ENCODE measurements at regions not wholly inside any gene's neighbourhood (a gene's known extent, or its start where the extent isn't known, plus 50 kb on each side); places are given as distances from the start of the nearest gene placed in this dataset.

GRCh38 chr6:166720856-166721255 lies 93.8 kb upstream of the RPS6KA2 start:
- H3K36me3 Mint-ChIP-seq (ENCODE audit: low read depth) = no peaks in the 10 kb centered on the region
- no peaks in the 10 kb centered on the region for H3K9me3 Mint-ChIP-seq
- intact Hi-C loops (cut with micrococcal nuclease) = no loop called here
- H3K27ac Mint-ChIP-seq = no peak overlapping the region
- H3K27me3 Mint-ChIP-seq (ENCODE audit: low read depth) = no peaks in the 10 kb centered on the region
- H3K4me1 Mint-ChIP-seq (ENCODE audit: low read depth) = no peaks in the 10 kb centered on the region
- CTCF ChIA-PET = no interaction called here
- no peak for DNase-seq
- no peak overlapping the region for H3K4me3 Mint-ChIP-seq

GRCh38 chr6:166719019-166719418 lies 92.0 kb upstream of the RPS6KA2 start:
- H3K27me3 Mint-ChIP-seq (ENCODE audit: low read depth) = no peaks in the 10 kb centered on the region
- no peak for DNase-seq
- no peaks in the 10 kb centered on the region for H3K9me3 Mint-ChIP-seq
- CTCF ChIA-PET = no interaction called here
- H3K27ac Mint-ChIP-seq = no peak overlapping the region
- no peaks in the 10 kb centered on the region for H3K4me1 Mint-ChIP-seq (ENCODE audit: low read depth)
- H3K36me3 Mint-ChIP-seq (ENCODE audit: low read depth) = no peaks in the 10 kb centered on the region
- H3K4me3 Mint-ChIP-seq = no peak overlapping the region
- intact Hi-C loops (cut with micrococcal nuclease) = no loop called here

- H3K27me3 Mint-ChIP-seq (ENCODE audit: low read depth) = no peaks in the 10 kb centered on the region
- H3K36me3 Mint-ChIP-seq (ENCODE audit: low read depth) = no peaks in the 10 kb centered on the region
- H3K27ac Mint-ChIP-seq = no peak overlapping the region
- intact Hi-C loops (cut with micrococcal nuclease) = no loop called here
- H3K9me3 Mint-ChIP-seq = no peaks in the 10 kb centered on the region
- DNase-seq = no peak
- no peaks in the 10 kb centered on the region for H3K4me1 Mint-ChIP-seq (ENCODE audit: low read depth)
- CTCF ChIA-PET = no interaction called here
- no peak overlapping the region for H3K4me3 Mint-ChIP-seq
These were observed 91.5 kb upstream of the RPS6KA2 start for GRCh38 chr6:166718516-166718915.

- H3K27ac Mint-ChIP-seq = no peak overlapping the region
- H3K4me3 Mint-ChIP-seq = no peak overlapping the region
- intact Hi-C loops (cut with micrococcal nuclease) = no loop called here
- no peaks in the 10 kb centered on the region for H3K9me3 Mint-ChIP-seq
- H3K4me1 Mint-ChIP-seq (ENCODE audit: low read depth) = no peaks in the 10 kb centered on the region
- no peak for DNase-seq
- CTCF ChIA-PET = no interaction called here
- no peaks in the 10 kb centered on the region for H3K27me3 Mint-ChIP-seq (ENCODE audit: low read depth)
- H3K36me3 Mint-ChIP-seq (ENCODE audit: low read depth) = no peaks in the 10 kb centered on the region
These were observed 90.0 kb upstream of the RPS6KA2 start for GRCh38 chr6:166716910-166717617.

- DNase-seq = no peak
- no peak overlapping the region for H3K27ac Mint-ChIP-seq
- intact Hi-C loops (cut with micrococcal nuclease) = no loop called here
- H3K27me3 Mint-ChIP-seq (ENCODE audit: low read depth) = no peaks in the 10 kb centered on the region
- H3K36me3 Mint-ChIP-seq (ENCODE audit: low read depth) = no peaks in the 10 kb centered on the region
- CTCF ChIA-PET = interaction anchor here (0.9 kb wide), 1 partner anchor 52 kb away, joined by 3 read pairs; no protein-coding TSS in a partner anchor
- peaks cover 8% of the 10 kb centered on the region for H3K9me3 Mint-ChIP-seq
- no peak overlapping the region for H3K4me3 Mint-ChIP-seq
- no peaks in the 10 kb centered on the region for H3K4me1 Mint-ChIP-seq (ENCODE audit: low read depth)
These were observed 88.9 kb upstream of the RPS6KA2 start for GRCh38 chr6:166715992-166716391.

- H3K27ac Mint-ChIP-seq = no peak overlapping the region
- no peaks in the 10 kb centered on the region for H3K27me3 Mint-ChIP-seq (ENCODE audit: low read depth)
- H3K4me1 Mint-ChIP-seq (ENCODE audit: low read depth) = no peaks in the 10 kb centered on the region
- intact Hi-C loops (cut with micrococcal nuclease) = no loop called here
- CTCF ChIA-PET = no interaction called here
- DNase-seq = no peak
- H3K9me3 Mint-ChIP-seq = peaks cover 8% of the 10 kb centered on the region
- H3K36me3 Mint-ChIP-seq (ENCODE audit: low read depth) = no peaks in the 10 kb centered on the region
- no peak overlapping the region for H3K4me3 Mint-ChIP-seq
These were observed 88.0 kb upstream of the RPS6KA2 start for GRCh38 chr6:166715065-166715464.

GRCh38 chr6:166714581-166714980 lies 87.5 kb upstream of the RPS6KA2 start:
- DNase-seq = no peak
- Mint-ChIP-seq H3K4me1 (ENCODE audit: low read depth) (no peaks in the 10 kb centered on the region), H3K4me3 (no peak overlapping the region), H3K9me3 (peaks cover 8% of the 10 kb centered on the region), H3K27ac (no peak overlapping the region), H3K27me3 (ENCODE audit: low read depth) (no peaks in the 10 kb centered on the region), H3K36me3 (ENCODE audit: low read depth) (no peaks in the 10 kb centered on the region)
- intact Hi-C loops (cut with micrococcal nuclease) = no loop called here
- CTCF ChIA-PET = no interaction called here

GRCh38 chr6:166714187-166714510 lies 87.1 kb upstream of the RPS6KA2 start:
- CTCF ChIA-PET = no interaction called here
- H3K27ac Mint-ChIP-seq = no peak overlapping the region

GRCh38 chr6:166713434-166714186 lies 86.6 kb upstream of the RPS6KA2 start:
- H3K9me3 Mint-ChIP-seq = peaks cover 8% of the 10 kb centered on the region
- CTCF ChIA-PET = no interaction called here
- no peaks in the 10 kb centered on the region for H3K27me3 Mint-ChIP-seq (ENCODE audit: low read depth)
- H3K4me1 Mint-ChIP-seq (ENCODE audit: low read depth) = no peaks in the 10 kb centered on the region
- intact Hi-C loops (cut with micrococcal nuclease) = no loop called here
- no peak overlapping the region for H3K27ac Mint-ChIP-seq
- H3K36me3 Mint-ChIP-seq (ENCODE audit: low read depth) = no peaks in the 10 kb centered on the region
- no peak overlapping the region for H3K4me3 Mint-ChIP-seq
- DNase-seq = no peak

More at GRCh38 chr6:166714187-166714510, 87.1 kb upstream of the RPS6KA2 start:
- H3K27me3 Mint-ChIP-seq (ENCODE audit: low read depth) = no peaks in the 10 kb centered on the region
- H3K36me3 Mint-ChIP-seq (ENCODE audit: low read depth) = no peaks in the 10 kb centered on the region
- peaks cover 8% of the 10 kb centered on the region for H3K9me3 Mint-ChIP-seq
- no peak for DNase-seq
- no peaks in the 10 kb centered on the region for H3K4me1 Mint-ChIP-seq (ENCODE audit: low read depth)
- no peak overlapping the region for H3K4me3 Mint-ChIP-seq
- intact Hi-C loops (cut with micrococcal nuclease) = no loop called here

- Mint-ChIP-seq H3K36me3 (ENCODE audit: low read depth) (no peaks in the 10 kb centered on the region), H3K27me3 (ENCODE audit: low read depth) (no peaks in the 10 kb centered on the region), H3K4me3 (no peak overlapping the region), H3K4me1 (ENCODE audit: low read depth) (no peaks in the 10 kb centered on the region), H3K27ac (no peak overlapping the region), H3K9me3 (peaks cover 8% of the 10 kb centered on the region)
- intact Hi-C loops (cut with micrococcal nuclease) = no loop called here
- CTCF ChIA-PET = no interaction called here
- no peak for DNase-seq
These were observed 85.5 kb upstream of the RPS6KA2 start for GRCh38 chr6:166712286-166713228.

- no peak overlapping the region for H3K27ac Mint-ChIP-seq
- intact Hi-C loops (cut with micrococcal nuclease) = no loop called here
- DNase-seq = no peak
These were observed 83.0 kb upstream of the RPS6KA2 start for GRCh38 chr6:166710084-166710483.

GRCh38 chr6:166708460-166708859 lies 81.4 kb upstream of the RPS6KA2 start:
- Mint-ChIP-seq H3K36me3 (ENCODE audit: low read depth) (no peaks in the 10 kb centered on the region), H3K4me1 (ENCODE audit: low read depth) (peaks cover 7% of the 10 kb centered on the region), H3K4me3 (no peak overlapping the region), H3K27me3 (ENCODE audit: low read depth) (peaks cover 3% of the 10 kb centered on the region), H3K9me3 (peaks cover 8% of the 10 kb centered on the region), H3K27ac (no peak overlapping the region)
- CTCF ChIA-PET = interaction anchor here (1.0 to 1.1 kb wide), 2 partner anchors 23 to 66 kb away, joined by 3 to 4 read pairs; no protein-coding TSS in a partner anchor
- no peak for DNase-seq
- intact Hi-C loops (cut with micrococcal nuclease) = no loop called here

More at GRCh38 chr6:166710084-166710483, 83.0 kb upstream of the RPS6KA2 start:
- Mint-ChIP-seq H3K4me1 (ENCODE audit: low read depth) (peaks cover 7% of the 10 kb centered on the region), H3K36me3 (ENCODE audit: low read depth) (no peaks in the 10 kb centered on the region), H3K27me3 (ENCODE audit: low read depth) (peaks cover 3% of the 10 kb centered on the region), H3K9me3 (peaks cover 8% of the 10 kb centered on the region), H3K4me3 (no peak overlapping the region)
- CTCF ChIA-PET = no interaction called here

Data from activated naive CD4-positive, alpha-beta T cell treated with anti-CD3 and anti-CD28 coated beads for 36 hours (primary cell).